Liver (tissue), 8 donors: ENCODE measurements at regions not wholly inside any gene's neighbourhood (a gene's known extent, or its start where the extent isn't known, plus 50 kb on each side); places are given as distances from the start of the nearest gene placed in this dataset.

ENCODE experiments used
- DNase-seq: peaks from one replicate; pipeline ENCODE4 v3.0.0-alpha.2; 2017; ENCODE audit warnings: low spot score
- H3K27ac ChIP-seq, 2 donors: one replicate each; pipeline ENCODE4 v1.7.0; 2013; ENCODE audit warnings: inconsistent platforms in 2 of 2, low read length in 2 of 2, control low read depth in 1 of 2, low read depth in 1 of 2, mild to moderate bottlenecking in 1 of 2
- H3K27me3 ChIP-seq, 4 donors: one replicate each; pipeline versions ENCODE4 v1.6.1 to v1.7.0; 2013; ENCODE audit warnings: low read length in 3 of 4, inconsistent platforms in 1 of 4, mild to moderate bottlenecking in 1 of 4, moderate library complexity in 1 of 4; ENCODE audit not compliant: control insufficient read depth in 4 of 4, insufficient read depth in 4 of 4
- H3K36me3 ChIP-seq, 4 donors: one replicate each; pipeline versions ENCODE4 v1.6.1 to v1.7.0; 2013; ENCODE audit warnings: low read length in 3 of 4, mild to moderate bottlenecking in 3 of 4, low read depth in 1 of 4, moderate library complexity in 1 of 4; ENCODE audit not compliant: control insufficient read depth in 4 of 4, insufficient read depth in 3 of 4
- H3K4me1 ChIP-seq, 4 donors: one replicate each; pipeline versions ENCODE4 v1.6.1 to v1.7.0; 2013; ENCODE audit warnings: low read length in 3 of 4, mild to moderate bottlenecking in 3 of 4, moderate library complexity in 1 of 4; ENCODE audit not compliant: control insufficient read depth in 4 of 4, insufficient read depth in 4 of 4
- H3K4me3 ChIP-seq, 3 donors: one replicate each; pipeline versions ENCODE4 v1.6.1 to v1.7.0; 2013; ENCODE audit warnings: low read length in 3 of 3, control low read depth in 1 of 3, low read depth in 1 of 3, mild to moderate bottlenecking in 1 of 3
- H3K9ac ChIP-seq, 2 donors: one replicate each; pipeline ENCODE4 v1.7.0; 2013; ENCODE audit warnings: low read length in 2 of 2, mild to moderate bottlenecking in 2 of 2, moderate library complexity in 2 of 2, control low read depth in 1 of 2, low read depth in 1 of 2
- H3K9me3 ChIP-seq, 4 donors: one replicate each; pipeline versions ENCODE4 v1.6.1 to v1.7.0; 2013; ENCODE audit warnings: low read length in 3 of 4; ENCODE audit not compliant: control insufficient read depth in 4 of 4
- FOXA2 ChIP-seq: IDR thresholded peaks from 2 replicates; pipeline ENCODE4 v1.6.1; 2016; ENCODE audit warnings: antibody characterized with exemption
- GABPA ChIP-seq, 2 donors: IDR thresholded peaks in 1 of 2; conservative IDR thresholded peaks in 1 of 2; 2 replicates each; pipeline ENCODE4 v1.6.1; 2016; ENCODE audit warnings: antibody characterized with exemption in 2 of 2, mild to moderate bottlenecking in 1 of 2, moderate library complexity in 1 of 2
- HNF4A ChIP-seq, 2 donors: conservative IDR thresholded peaks; 2 replicates each; pipeline ENCODE4 v1.6.1; 2016; ENCODE audit warnings: antibody characterized with exemption in 2 of 2, mild to moderate bottlenecking in 2 of 2
- HNF4G ChIP-seq: IDR thresholded peaks from 2 replicates; pipeline ENCODE4 v1.6.1; 2016; ENCODE audit warnings: antibody characterized with exemption
- JUND ChIP-seq, 2 donors: IDR thresholded peaks; 2 replicates each; pipeline ENCODE4 v1.6.1; 2016; ENCODE audit warnings: antibody characterized with exemption in 2 of 2
- MAX ChIP-seq: IDR thresholded peaks from 2 replicates; pipeline ENCODE4 v1.6.1; 2016; ENCODE audit warnings: antibody characterized with exemption
- NR2F2 ChIP-seq: IDR thresholded peaks from 2 replicates; pipeline ENCODE4 v1.6.1; 2016; ENCODE audit warnings: antibody characterized with exemption
- REST ChIP-seq: IDR thresholded peaks from 2 replicates; pipeline ENCODE4 v1.6.1; 2016; ENCODE audit warnings: antibody characterized with exemption, mild to moderate bottlenecking
- RXRA ChIP-seq, 2 donors: IDR thresholded peaks; 2 replicates each; pipeline ENCODE4 v1.6.1; 2017 to 2018; ENCODE audit warnings: antibody characterized with exemption in 2 of 2, mild to moderate bottlenecking in 1 of 2
- SP1 ChIP-seq: IDR thresholded peaks from 2 replicates; pipeline ENCODE4 v1.6.1; 2018; ENCODE audit warnings: antibody characterized with exemption, mild to moderate bottlenecking
- TAF1 ChIP-seq: conservative IDR thresholded peaks from 2 replicates; pipeline ENCODE4 v1.6.1; 2016; ENCODE audit warnings: antibody characterized with exemption, mild to moderate bottlenecking
- YY1 ChIP-seq: IDR thresholded peaks from 2 replicates; pipeline ENCODE4 v1.6.1; 2016; ENCODE audit warnings: antibody characterized with exemption, mild to moderate bottlenecking
- WGBS: extraction: QIAGEN DNeasy Blood & Tissue Kit; methylation state at CpG from one replicate; pipeline ENCODE4 v1.1.7; 2013; 5-methylcytosine and 5-hydroxymethylcytosine counted together
- TF ChIP-seq, protein P1 (sequence below): IDR thresholded peaks from 2 replicates; pipeline ENCODE4 v1.6.1; 2016; ENCODE audit warnings: antibody characterized with exemption
- TF ChIP-seq, protein P2 (sequence below): fragments of 150-350 bp; IDR thresholded peaks from 2 replicates; pipeline ENCODE4 v1.5.1; 2017; ENCODE audit warnings: improper control_type of control experiment, low read depth, low read length; ENCODE audit not compliant: missing input control
- TF ChIP-seq, protein P3 (sequence below): IDR thresholded peaks from 2 replicates; pipeline ENCODE4 v1.6.1; 2016; ENCODE audit warnings: antibody characterized with exemption
- donor health status: healthy.
- donor health status: healthy.
- donor health status: healthy.
- donor health status: healthy.
- donor health status: healthy.

DNA sequence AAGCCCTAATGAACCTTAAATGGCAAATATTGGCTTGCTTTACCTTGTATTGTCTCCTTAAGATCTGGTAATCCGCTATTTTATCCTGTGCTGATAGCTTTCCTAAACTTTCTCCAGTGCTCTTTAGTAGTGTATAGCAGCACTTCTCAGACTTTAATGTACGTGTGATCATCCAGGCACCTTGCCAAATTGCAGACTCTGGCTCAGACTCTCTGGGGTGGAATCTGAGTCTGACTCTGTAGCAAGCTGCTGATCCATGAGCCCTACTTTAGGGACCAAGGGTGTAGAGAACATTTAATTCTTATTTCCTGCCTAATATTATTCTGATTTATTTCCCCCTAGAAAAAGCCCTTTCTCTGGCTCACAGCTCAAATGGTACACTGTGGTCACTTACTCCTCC lies 518.8 kb upstream of the ZNF385D start:
- no peaks in the 10 kb centered on the region for H3K36me3 ChIP-seq
- H3K4me1 ChIP-seq = no peaks in the 10 kb centered on the region
- no peak overlapping the region for H3K9ac ChIP-seq
- 56% methylated on average over 2 of the region's 2 CpGs for WGBS
- H3K9me3 ChIP-seq = no peaks in the 10 kb centered on the region
- no peak overlapping the region for H3K27ac ChIP-seq
- no peak for DNase-seq
- TF ChIP-seq, protein P1, sequence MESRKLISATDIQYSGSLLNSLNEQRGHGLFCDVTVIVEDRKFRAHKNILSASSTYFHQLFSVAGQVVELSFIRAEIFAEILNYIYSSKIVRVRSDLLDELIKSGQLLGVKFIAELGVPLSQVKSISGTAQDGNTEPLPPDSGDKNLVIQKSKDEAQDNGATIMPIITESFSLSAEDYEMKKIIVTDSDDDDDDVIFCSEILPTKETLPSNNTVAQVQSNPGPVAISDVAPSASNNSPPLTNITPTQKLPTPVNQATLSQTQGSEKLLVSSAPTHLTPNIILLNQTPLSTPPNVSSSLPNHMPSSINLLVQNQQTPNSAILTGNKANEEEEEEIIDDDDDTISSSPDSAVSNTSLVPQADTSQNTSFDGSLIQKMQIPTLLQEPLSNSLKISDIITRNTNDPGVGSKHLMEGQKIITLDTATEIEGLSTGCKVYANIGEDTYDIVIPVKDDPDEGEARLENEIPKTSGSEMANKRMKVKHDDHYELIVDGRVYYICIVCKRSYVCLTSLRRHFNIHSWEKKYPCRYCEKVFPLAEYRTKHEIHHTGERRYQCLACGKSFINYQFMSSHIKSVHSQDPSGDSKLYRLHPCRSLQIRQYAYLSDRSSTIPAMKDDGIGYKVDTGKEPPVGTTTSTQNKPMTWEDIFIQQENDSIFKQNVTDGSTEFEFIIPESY = no peak
- TF ChIP-seq RXRA (IDR thresholded peaks at IDR 0.05) = no peak
- no peak for TF ChIP-seq GABPA (IDR thresholded peaks at IDR 0.05 in 1 of 2, conservative IDR thresholded peaks at IDR 0.05 in 1 of 2)
- TF ChIP-seq, protein P2, sequence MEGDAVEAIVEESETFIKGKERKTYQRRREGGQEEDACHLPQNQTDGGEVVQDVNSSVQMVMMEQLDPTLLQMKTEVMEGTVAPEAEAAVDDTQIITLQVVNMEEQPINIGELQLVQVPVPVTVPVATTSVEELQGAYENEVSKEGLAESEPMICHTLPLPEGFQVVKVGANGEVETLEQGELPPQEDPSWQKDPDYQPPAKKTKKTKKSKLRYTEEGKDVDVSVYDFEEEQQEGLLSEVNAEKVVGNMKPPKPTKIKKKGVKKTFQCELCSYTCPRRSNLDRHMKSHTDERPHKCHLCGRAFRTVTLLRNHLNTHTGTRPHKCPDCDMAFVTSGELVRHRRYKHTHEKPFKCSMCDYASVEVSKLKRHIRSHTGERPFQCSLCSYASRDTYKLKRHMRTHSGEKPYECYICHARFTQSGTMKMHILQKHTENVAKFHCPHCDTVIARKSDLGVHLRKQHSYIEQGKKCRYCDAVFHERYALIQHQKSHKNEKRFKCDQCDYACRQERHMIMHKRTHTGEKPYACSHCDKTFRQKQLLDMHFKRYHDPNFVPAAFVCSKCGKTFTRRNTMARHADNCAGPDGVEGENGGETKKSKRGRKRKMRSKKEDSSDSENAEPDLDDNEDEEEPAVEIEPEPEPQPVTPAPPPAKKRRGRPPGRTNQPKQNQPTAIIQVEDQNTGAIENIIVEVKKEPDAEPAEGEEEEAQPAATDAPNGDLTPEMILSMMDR = no peak
- no peak for TF ChIP-seq FOXA2
- TF ChIP-seq JUND (IDR thresholded peaks at IDR 0.05) = no peak
- TF ChIP-seq SP1 = no peak
- TF ChIP-seq HNF4A (conservative IDR thresholded peaks at IDR 0.05) = no peak
- TF ChIP-seq MAX = no peak
- H3K4me3 ChIP-seq = no peak overlapping the region
- no peaks in the 10 kb centered on the region for H3K27me3 ChIP-seq

- no peak overlapping the region for H3K27ac ChIP-seq
- H3K4me1 ChIP-seq = no peaks in the 10 kb centered on the region
- H3K36me3 ChIP-seq = no peaks in the 10 kb centered on the region
- TF ChIP-seq TAF1 = no peak
- no peak for TF ChIP-seq GABPA (IDR thresholded peaks at IDR 0.05 in 1 of 2, conservative IDR thresholded peaks at IDR 0.05 in 1 of 2)
- no peak for TF ChIP-seq FOXA2
- TF ChIP-seq HNF4G = no peak
- TF ChIP-seq, protein P3, sequence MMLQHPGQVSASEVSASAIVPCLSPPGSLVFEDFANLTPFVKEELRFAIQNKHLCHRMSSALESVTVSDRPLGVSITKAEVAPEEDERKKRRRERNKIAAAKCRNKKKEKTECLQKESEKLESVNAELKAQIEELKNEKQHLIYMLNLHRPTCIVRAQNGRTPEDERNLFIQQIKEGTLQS = no peak
- TF ChIP-seq NR2F2 = no peak
- no peak for TF ChIP-seq RXRA (IDR thresholded peaks at IDR 0.05)
- TF ChIP-seq, protein P2 = no peak
- no peak for TF ChIP-seq YY1
- TF ChIP-seq REST = no peak
- H3K9me3 ChIP-seq = no peaks in the 10 kb centered on the region
- no peak overlapping the region for H3K9ac ChIP-seq
- H3K4me3 ChIP-seq = no peak overlapping the region
- WGBS = 87% methylated on average over 2 of the region's 2 CpGs
- H3K27me3 ChIP-seq = no peaks in the 10 kb centered on the region
- DNase-seq = no peak
Observed at GRCh38 chr3:22276351-22276750, 525.3 kb upstream of the ZNF385D start.
